HL-60 (cell line): ENCODE measurements at regions not wholly inside any gene's neighbourhood (a gene's known extent, or its start where the extent isn't known, plus 50 kb on each side); places are given as distances from the start of the nearest gene placed in this dataset.

Experiments
- DNase-seq, 2 experiments: peaks; one replicate each; pipeline ENCODE4 v3.0.0-alpha.2; 2010 to 2020; ENCODE audit warnings: low read depth in 1 of 2, low spot score in 1 of 2
- H3K27ac ChIP-seq: fragments of 250-450 bp; sonication (Bioruptor Pico); replicated peaks from 2 replicates; pipeline ENCODE4 v1.5.1; 2020; ENCODE audit warnings: mild to moderate bottlenecking, moderate library complexity
- H3K27me3 ChIP-seq: fragments of 250-450 bp; sonication (Bioruptor Pico); 2 replicates; pipeline ENCODE4 v1.5.1; 2021; ENCODE audit warnings: mild to moderate bottlenecking, moderate library complexity; ENCODE audit not compliant: insufficient read depth, poor library complexity, severe bottlenecking
- H3K4me3 ChIP-seq: replicated peaks from 2 replicates; pipeline ENCODE4 v1.5.1; 2011; ENCODE audit warnings: mild to moderate bottlenecking, control low read depth, low read length; ENCODE audit not compliant: insufficient read depth
- GABPA ChIP-seq: IDR thresholded peaks from 2 replicates; pipeline ENCODE4 v1.6.1; 2012; ENCODE audit warnings: low read depth
- POLR2AphosphoS5 ChIP-seq: IDR thresholded peaks from 2 replicates; pipeline ENCODE4 v1.6.1; 2012; ENCODE audit warnings: low read depth
- SPI1 ChIP-seq: IDR thresholded peaks from 2 replicates; pipeline ENCODE4 v1.6.1; 2012; ENCODE audit warnings: low read depth, mild to moderate bottlenecking, borderline replicate concordance
- TF ChIP-seq, protein P1 (sequence below): IDR thresholded peaks from one replicate; pipeline ENCODE4 v1.5.1; 2011; ENCODE audit warnings: low read length, control low read depth, inconsistent platforms; ENCODE audit not compliant: insufficient read depth
- TF ChIP-seq, protein P2 (sequence below): IDR thresholded peaks from 2 replicates; pipeline ENCODE4 v1.6.1; 2012; ENCODE audit warnings: low read depth; ENCODE audit not compliant: insufficient replicate concordance

DNA sequence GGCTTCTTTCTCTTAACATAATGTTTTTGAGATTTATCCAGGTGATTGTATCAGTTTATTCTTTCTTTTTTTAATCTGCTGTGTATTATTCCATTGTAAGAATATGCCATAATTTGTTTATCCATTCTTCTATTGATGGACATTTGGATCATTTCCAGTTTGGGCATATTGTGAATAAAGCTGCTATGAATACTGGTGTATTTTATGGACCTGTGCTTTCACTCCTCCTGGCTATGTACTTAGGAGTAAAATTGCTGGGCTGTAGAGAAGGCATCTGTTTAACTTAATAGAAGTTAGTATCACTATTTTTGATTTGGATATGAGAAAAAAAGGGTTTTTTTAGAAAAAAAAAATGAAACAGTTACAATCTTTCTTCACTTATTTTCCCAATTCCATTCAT, 50.0 kb upstream of the FAM9C start:
- Histone ChIP-seq H3K27me3 (no peaks in the 10 kb centered on the region), H3K27ac (no peak overlapping the region), H3K4me3 (no peak overlapping the region)
- no peak for DNase-seq
- TF ChIP-seq SPI1 (no peak), POLR2AphosphoS5 (no peak), GABPA (no peak)
- TF ChIP-seq, protein P1, sequence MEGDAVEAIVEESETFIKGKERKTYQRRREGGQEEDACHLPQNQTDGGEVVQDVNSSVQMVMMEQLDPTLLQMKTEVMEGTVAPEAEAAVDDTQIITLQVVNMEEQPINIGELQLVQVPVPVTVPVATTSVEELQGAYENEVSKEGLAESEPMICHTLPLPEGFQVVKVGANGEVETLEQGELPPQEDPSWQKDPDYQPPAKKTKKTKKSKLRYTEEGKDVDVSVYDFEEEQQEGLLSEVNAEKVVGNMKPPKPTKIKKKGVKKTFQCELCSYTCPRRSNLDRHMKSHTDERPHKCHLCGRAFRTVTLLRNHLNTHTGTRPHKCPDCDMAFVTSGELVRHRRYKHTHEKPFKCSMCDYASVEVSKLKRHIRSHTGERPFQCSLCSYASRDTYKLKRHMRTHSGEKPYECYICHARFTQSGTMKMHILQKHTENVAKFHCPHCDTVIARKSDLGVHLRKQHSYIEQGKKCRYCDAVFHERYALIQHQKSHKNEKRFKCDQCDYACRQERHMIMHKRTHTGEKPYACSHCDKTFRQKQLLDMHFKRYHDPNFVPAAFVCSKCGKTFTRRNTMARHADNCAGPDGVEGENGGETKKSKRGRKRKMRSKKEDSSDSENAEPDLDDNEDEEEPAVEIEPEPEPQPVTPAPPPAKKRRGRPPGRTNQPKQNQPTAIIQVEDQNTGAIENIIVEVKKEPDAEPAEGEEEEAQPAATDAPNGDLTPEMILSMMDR, result no peak
- TF ChIP-seq, protein P2, sequence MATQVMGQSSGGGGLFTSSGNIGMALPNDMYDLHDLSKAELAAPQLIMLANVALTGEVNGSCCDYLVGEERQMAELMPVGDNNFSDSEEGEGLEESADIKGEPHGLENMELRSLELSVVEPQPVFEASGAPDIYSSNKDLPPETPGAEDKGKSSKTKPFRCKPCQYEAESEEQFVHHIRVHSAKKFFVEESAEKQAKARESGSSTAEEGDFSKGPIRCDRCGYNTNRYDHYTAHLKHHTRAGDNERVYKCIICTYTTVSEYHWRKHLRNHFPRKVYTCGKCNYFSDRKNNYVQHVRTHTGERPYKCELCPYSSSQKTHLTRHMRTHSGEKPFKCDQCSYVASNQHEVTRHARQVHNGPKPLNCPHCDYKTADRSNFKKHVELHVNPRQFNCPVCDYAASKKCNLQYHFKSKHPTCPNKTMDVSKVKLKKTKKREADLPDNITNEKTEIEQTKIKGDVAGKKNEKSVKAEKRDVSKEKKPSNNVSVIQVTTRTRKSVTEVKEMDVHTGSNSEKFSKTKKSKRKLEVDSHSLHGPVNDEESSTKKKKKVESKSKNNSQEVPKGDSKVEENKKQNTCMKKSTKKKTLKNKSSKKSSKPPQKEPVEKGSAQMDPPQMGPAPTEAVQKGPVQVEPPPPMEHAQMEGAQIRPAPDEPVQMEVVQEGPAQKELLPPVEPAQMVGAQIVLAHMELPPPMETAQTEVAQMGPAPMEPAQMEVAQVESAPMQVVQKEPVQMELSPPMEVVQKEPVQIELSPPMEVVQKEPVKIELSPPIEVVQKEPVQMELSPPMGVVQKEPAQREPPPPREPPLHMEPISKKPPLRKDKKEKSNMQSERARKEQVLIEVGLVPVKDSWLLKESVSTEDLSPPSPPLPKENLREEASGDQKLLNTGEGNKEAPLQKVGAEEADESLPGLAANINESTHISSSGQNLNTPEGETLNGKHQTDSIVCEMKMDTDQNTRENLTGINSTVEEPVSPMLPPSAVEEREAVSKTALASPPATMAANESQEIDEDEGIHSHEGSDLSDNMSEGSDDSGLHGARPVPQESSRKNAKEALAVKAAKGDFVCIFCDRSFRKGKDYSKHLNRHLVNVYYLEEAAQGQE, result no peak
